SH-SY5Y (cell line): ENCODE measurements at regions not wholly inside any gene's neighbourhood (a gene's known extent, or its start where the extent isn't known, plus 50 kb on each side); places are given as distances from the start of the nearest gene placed in this dataset.

Experiments used
- GATA2 ChIP-seq: IDR thresholded peaks from 2 replicates; pipeline ENCODE4 v1.6.1; 2011; ENCODE audit warnings: mild to moderate bottlenecking, low read depth, low read length
- GATA3 ChIP-seq: IDR thresholded peaks from 2 replicates; pipeline ENCODE4 v1.6.1; 2011; ENCODE audit warnings: low read depth, mild to moderate bottlenecking, low read length, moderate library complexity

GRCh38 chr1:14251871-14252270, 346.6 kb upstream of the KAZN start:
- TF ChIP-seq GATA2 (no peak), GATA3 (no peak)
